HG03135 (cell line): ENCODE measurements at regions not wholly inside any gene's neighbourhood (a gene's known extent, or its start where the extent isn't known, plus 50 kb on each side); places are given as distances from the start of the nearest gene placed in this dataset.

Source experiments
- ATAC-seq: cut with Tn5 transposase; IDR thresholded peaks from one replicate; pipeline ENCODE4 v1.9.1; 2021; ENCODE audit warnings: mild to moderate bottlenecking, moderate library complexity; ENCODE audit not compliant: unreplicated experiment

- no peak for ATAC-seq
Measured at GRCh38 chr20:54272901-54273488, 65.1 kb downstream of the PFDN4 start.

GRCh38 chr20:54275359-54276111 lies 67.6 kb downstream of the PFDN4 start:
- no peak for ATAC-seq

- no peak for ATAC-seq
Measured at GRCh38 chr20:54276577-54277169, 68.8 kb downstream of the PFDN4 start.

GRCh38 chr20:54278262-54278661 lies 70.4 kb downstream of the PFDN4 start:
- ATAC-seq = no peak

GRCh38 chr20:54282625-54283024 lies 74.7 kb downstream of the PFDN4 start:
- ATAC-seq = no peak

GRCh38 chr20:54283253-54283652 lies 75.4 kb downstream of the PFDN4 start:
- no peak for ATAC-seq

GRCh38 chr20:54284928-54285704 lies 77.2 kb downstream of the PFDN4 start:
- ATAC-seq = no peak

GRCh38 chr20:54290636-54291035 lies 82.7 kb downstream of the PFDN4 start:
- no peak for ATAC-seq

GRCh38 chr20:54291339-54292010 lies 83.6 kb downstream of the PFDN4 start:
- no peak for ATAC-seq

- no peak for ATAC-seq
Measured at GRCh38 chr20:54292185-54292584, 84.3 kb downstream of the PFDN4 start.

- no peak for ATAC-seq
Measured at GRCh38 chr20:54293526-54293925, 85.6 kb downstream of the PFDN4 start.

GRCh38 chr20:54294094-54294493 lies 86.2 kb downstream of the PFDN4 start:
- no peak for ATAC-seq

- ATAC-seq = no peak
Measured at GRCh38 chr20:54295686-54296085, 87.8 kb downstream of the PFDN4 start.

GRCh38 chr20:54305421-54305820 lies 97.5 kb downstream of the PFDN4 start:
- ATAC-seq = no peak

- no peak for ATAC-seq
Measured at GRCh38 chr20:54306985-54307710, 99.3 kb downstream of the PFDN4 start.

GRCh38 chr20:54308804-54309203 lies 100.9 kb downstream of the PFDN4 start:
- no peak for ATAC-seq

GRCh38 chr20:54318892-54319291 lies 111.0 kb downstream of the PFDN4 start:
- no peak for ATAC-seq

- ATAC-seq = no peak
Measured at GRCh38 chr20:54320148-54320607, 112.3 kb downstream of the PFDN4 start.

GRCh38 chr20:54321352-54322087 lies 113.6 kb downstream of the PFDN4 start:
- ATAC-seq = no peak
